ENCODE measurements at regions not wholly inside any gene's neighbourhood (a gene's known extent, or its start where the extent isn't known, plus 50 kb on each side); places are given as distances from the start of the nearest gene placed in this dataset.
A peak's percentile ranks its signal among the peaks of the same experiment; 100 is the strongest.
"Not testable (repeated sequence)": the region's sequence is repeated elsewhere in the genome, so short reads cannot be mapped to it uniquely, and the experiment has no call there.

DNA sequence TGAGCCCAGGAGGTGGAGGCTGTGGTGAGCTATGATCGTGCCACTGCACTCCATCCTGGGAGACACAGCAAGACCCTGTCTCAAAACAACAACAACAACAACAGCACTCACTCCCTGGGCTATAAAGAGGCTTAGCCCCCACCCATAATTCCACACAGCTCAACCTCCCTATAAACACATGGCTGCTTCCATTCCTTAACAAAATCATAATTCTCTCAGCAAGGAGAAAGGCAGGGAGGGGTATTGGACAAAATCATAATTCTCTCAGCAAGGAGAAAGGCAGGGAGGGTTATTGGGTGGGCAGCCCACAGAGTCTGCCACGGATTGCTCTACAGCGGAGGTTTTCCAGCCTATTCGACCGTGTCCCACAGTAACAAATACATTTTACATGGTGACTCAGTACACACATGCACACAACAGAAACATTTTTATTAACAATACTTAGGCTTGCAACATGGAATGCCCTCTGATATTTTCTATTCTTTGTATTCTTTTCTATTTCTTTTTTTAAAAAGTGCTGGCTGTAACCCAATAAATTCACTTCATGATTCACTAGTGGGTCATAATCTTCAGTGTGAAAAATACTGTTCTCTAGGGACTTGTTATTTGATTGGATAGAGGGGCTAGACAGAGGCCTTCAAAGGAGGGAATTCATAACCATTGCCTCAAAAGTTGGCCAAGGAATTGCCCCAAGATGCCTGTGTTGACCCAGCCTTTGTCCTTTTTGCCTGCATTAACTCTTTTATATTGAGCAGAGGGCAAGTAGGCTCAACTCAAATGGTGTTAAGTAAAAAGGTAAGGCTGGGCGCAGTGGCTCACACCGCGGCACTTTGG is 50.6 kb upstream of the ZMYND8 start:
- DNase-seq (ENCODE audit: missing footprints) (no peak), ATAC-seq (no peak)
- intact Hi-C loops (cut with DNase I) = no loop called here

DNA sequence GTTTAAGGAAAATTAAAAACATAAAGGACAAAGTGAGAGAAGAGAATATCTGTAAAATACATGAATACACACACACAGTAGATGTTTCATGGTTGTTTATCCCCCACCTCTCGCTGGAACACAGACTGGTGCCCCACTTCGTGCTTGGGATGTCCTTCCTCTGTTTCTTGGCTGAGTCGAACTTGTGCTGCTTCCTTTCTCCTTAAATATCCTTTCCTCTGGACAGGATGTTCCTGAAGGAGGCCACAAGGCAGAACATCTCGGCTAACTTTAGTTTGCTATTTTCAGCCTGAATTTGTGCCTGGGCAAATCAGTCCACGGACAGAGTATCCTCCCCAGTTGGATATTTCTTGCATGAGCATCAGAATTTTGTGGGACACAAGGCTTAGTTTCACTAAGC is 54.7 kb upstream of the ZMYND8 start:
- DNase-seq (ENCODE audit: missing footprints) = no peak
- intact Hi-C loops (cut with DNase I) = loop anchor here (5.0 kb wide), 1 partner anchor 91 kb away; the partner anchor contains the start of gene NCOA3
- peak; percentile 71 for ATAC-seq

DNA sequence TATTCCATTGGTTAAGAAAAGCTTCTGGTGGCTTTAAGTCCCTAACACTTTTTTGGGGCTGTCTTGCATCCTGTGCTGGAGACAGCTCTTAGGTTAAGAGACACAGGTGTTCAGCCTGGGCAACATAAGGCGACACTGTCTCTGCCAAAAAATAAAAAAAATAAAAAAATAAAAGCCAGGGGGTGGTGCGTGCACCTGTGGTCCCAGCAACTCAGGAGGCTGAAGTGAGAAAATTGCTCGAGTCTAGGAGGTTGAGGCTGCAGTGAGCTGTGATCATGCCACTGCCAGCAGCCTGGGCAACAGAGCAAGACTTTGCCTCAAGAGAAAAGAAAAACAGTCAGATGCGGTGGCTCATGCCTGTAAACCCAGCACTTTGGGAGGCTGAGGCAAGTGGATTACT is 55.6 kb upstream of the ZMYND8 start:
- DNase-seq (ENCODE audit: missing footprints) (no peak), ATAC-seq (no peak)
- intact Hi-C loops (cut with DNase I) = loop anchor here (5.0 kb wide), 1 partner anchor 90 kb away; the partner anchor contains the start of gene NCOA3

DNA sequence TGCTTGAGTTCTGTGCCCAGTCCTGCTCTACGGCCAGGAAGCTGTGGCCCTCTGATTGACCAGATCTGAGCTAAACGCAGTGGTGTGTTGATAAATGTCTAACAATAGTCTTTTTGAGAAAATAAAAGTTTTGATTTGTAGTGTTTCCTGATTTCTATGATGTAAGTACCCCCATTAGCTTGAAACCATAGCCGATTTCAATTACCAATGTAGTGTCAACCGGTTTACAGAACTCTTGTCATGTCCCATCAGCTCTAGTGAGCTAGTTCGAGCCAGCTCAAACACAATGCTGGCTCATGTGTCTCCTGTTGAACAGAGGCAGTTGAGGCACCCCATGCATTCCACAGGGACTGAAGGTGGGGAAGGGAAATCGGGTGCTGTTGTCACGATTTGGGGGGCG is 56.7 kb upstream of the ZMYND8 start:
- intact Hi-C loops (cut with DNase I) = loop anchor here (5.0 kb wide), 1 partner anchor 89 kb away; the partner anchor contains the start of gene NCOA3
- DNase-seq (ENCODE audit: missing footprints) (no peak), ATAC-seq (no peak)

DNA sequence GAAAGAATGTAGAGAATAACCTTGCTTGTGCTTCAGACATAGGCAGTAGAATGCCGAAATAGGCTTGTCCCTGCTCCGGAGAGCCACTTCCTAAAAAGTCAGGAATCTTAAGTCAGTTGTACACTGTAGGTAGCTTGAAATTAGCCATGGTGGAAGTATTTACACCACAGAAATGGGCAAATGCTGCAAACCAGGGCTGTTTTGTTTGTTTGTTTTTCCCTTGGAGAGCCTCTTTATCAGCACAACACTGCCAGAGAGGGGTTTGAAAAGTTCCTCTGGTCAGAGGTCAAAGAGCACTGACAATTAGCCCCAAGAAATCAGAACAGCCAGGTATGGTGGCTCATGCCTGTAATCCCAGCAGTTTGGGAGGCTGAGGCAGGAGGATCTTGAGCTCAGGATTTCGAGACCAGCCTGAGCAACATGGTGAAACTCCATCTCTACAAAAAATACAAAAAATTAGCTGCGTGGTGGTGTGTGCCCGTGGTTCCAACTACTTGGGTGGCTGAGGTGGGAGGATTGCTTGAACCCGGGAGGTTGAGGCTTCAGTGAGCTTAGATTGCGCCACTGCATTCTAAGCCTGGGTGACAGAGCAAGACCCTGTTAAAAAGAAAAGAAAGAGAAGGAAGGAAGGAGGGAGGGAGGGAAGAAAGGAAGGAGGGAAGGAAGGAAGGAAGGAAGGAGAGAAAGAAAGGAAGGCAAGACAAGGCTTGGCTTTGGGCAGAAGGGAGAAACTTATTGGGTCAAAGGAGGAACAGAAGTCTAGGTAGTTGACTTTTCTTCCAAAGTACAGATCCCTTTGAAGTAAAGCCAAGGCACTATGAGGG is 61.0 kb upstream of the ZMYND8 start:
- intact Hi-C loops (cut with DNase I) = no loop called here
- ATAC-seq = no peak
- DNase-seq (ENCODE audit: missing footprints) = no peak

DNA sequence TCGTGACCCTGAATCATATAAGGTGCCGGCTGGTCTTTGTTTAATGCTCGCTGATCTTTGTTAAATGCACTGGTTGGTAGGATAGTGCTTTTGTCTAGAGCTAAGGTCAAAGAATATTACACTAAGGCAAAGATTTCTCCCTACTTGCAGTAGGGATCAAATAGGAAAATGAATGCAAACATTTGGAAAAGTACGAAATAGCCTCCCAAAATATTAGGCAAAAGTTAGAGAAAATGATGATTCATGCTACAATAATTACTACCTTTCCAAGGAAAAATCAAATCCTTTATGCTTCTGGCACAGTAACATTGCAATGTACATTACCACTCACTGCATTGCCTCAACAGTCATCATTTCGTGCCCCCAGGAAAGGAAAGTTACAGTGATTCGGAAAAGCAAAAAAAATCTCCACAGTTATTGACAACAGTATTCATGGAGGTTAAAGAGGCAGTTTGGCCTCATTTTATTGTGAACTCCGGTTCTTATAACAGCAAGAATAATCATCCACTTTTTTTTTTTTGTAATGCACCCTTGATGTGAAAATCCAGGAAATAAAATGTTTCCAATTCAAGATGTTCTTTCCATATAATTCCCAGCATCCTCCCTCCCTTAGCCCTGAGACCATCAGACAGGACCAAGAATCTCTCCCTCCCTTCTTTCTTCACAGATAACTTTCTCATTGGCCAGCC is 61.7 kb upstream of the ZMYND8 start:
- intact Hi-C loops (cut with DNase I) = no loop called here
- DNase-seq (ENCODE audit: missing footprints) = no peak
- ATAC-seq = no peak

DNA sequence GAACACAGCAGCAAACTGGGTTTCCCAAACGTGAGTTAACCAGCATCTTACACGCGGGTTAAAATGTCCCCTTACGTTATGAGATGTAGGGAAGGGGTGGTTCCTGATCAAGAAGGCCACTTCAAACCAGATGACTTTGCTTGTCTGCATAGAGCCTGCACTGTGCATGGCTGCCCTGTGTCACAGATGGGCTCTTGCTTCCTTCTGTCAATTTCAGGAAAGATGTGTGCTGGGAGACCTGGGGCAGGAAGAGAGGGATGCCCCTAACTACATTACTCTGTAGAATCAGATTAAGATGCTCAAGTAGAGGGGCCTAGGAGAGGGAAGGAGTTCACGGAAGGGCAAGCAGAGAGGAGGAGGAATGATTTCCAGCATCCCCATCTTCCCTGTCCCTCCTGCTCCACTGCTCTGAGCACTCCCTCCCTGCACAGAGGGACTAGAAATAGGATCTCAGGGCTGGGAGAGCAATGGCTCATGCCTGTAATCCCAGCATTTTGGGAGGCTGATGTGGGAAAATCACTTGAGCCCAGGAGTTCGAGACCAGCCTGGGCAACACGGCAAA is 63.5 kb upstream of the ZMYND8 start:
- no peak for DNase-seq (ENCODE audit: missing footprints)
- intact Hi-C loops (cut with DNase I) = no loop called here
- ATAC-seq = no peak

DNA sequence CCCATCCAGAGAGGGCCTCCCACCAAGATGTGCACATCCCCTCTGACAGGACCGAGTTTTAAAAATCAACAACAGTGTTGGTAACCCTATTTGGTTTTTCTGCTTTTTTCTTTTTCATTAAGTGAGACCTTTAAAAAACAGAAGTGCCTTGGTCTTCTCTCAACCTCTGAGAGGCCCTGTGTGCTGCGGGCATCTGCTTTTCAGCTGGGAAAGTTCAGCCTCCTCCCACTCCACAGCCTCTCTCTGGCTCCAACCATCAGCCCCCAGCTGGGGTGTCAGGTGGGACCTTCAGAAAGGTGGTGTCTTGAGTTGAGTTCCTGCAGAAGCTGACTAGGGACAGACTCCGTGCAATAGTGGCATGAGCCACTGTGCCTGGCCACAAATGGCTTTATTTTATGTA is 64.6 kb upstream of the ZMYND8 start:
- no peak for ATAC-seq
- intact Hi-C loops (cut with DNase I) = no loop called here
- no peak for DNase-seq (ENCODE audit: missing footprints)

DNA sequence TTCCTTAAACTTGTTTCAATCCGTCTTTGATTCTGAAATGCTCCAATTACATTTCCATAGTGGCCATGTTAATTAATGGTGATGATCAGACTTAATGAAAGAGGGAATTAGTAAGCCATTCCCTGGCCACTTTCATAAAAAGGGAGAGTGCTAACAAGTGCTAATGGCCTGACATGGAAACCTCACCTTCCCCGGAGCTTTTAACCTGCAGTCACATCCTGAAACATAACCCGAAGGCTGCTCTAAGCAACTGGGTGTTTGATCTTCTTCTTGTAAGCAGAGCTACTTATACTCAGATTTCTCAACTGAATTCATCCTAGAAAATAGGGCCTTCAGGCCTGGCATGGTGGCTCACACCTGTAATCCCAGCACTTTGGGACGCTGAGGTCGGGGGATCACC is 67.1 kb upstream of the ZMYND8 start:
- no peak for DNase-seq (ENCODE audit: missing footprints)
- intact Hi-C loops (cut with DNase I) = no loop called here
- ATAC-seq = no peak

DNA sequence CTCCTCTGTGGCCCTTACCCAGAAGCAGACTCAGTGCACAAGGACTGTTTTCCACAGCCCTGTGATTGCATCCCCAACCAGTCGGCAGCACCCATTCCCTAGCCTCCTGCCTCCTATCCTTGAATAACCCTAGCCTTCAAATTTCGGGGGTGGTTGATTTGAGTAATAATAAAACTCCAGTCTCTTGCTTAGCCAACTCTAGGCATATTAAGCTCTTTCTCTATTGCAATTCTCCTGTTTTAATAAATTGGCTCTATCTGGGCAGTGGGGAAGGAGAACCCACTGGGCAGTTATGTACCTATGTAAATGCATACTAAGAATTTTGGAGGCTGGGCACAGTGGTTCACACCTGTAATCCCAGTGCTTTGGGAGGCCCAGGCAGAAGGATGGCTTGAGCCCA is 70.6 kb upstream of the ZMYND8 start:
- intact Hi-C loops (cut with DNase I) = no loop called here
- ATAC-seq = no peak
- DNase-seq (ENCODE audit: missing footprints) = no peak

DNA sequence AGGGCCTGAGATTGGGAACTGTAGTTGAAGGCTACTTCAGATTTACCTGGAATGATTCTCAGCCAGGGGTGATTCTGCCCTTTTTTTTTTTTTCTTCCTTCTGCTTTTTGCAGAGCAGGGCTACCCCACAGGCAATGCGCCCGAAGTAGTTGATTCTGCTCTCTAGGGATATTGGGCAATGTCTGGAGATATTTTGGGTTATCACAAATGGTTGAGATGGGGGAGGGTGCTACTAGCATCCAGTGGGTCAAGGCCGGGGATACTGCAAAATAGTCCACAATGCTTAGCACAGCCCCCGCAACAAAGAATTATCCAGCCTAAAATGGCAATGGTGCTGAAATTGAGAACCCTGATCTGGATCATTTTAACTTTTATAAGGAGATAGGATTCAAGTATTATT is 71.2 kb upstream of the ZMYND8 start:
- ATAC-seq (no peak), DNase-seq (ENCODE audit: missing footprints) (no peak)
- intact Hi-C loops (cut with DNase I) = no loop called here

DNA sequence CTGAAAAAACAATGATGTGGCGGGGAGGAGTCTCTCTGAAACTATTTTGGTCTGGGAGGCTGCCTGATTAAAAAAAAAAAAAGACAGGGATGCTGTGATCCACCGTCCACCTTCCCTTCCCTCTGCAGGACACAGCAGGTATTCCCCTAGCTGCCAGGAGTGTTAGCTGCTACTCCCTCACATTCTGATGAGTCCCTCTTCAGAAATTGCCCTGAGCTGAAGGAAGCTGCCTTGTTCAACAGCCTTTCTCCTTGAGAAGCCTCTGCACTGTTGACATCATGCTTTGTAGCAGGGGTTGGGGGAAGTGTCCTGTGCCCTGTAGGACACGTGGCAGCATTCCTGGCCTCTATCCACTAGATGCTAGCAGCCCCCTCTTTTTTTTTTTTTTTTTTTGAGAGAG is 71.7 kb upstream of the ZMYND8 start:
- no peak for DNase-seq (ENCODE audit: missing footprints)
- intact Hi-C loops (cut with DNase I) = no loop called here
- no peak for ATAC-seq

DNA sequence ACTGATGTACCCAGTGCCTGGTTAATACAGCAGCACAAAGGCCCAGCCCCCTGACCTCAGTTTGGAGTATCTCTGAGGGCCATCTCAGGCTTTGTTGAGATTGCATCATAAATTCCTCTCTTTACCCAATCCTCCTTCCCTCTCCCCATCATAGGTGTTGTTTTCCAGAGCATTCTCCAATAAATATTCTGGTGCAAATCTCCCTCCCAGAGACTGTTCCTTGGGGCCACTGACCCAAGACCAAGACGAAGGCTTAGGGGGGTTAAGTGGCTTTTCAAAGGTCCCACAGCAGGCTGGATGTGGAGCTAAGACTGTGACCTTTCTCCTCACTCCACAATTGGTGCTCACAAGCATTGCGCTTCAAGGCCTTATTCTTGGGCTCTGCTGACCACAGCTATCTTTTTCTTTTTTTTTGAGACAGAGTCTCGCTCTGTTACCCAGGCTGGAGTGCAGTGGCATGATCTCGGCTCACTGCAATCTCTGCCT is 72.4 kb upstream of the ZMYND8 start:
- DNase-seq (ENCODE audit: missing footprints) (no peak), ATAC-seq (no peak)
- intact Hi-C loops (cut with DNase I) = no loop called here

DNA sequence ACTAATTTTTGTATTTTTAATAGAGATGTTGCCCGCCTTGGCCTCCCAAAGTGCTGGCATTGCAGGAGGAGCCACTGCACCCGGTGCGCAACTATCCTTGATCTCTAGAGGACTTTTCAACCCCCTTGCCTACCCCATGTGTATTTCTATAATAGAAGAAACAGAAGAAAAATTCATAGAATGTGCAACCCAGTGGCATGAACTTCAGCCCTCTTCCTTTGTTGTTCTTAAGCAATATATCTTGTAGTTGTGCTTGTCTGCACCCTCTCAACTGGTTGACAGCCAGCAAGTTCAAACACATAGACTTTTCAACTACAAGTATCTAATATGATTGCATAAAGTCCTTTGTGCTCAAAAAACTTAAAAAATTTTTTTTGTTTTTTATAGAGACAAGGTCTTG is 72.3 kb upstream of the NCOA3 start:
- intact Hi-C loops (cut with DNase I) = no loop called here
- no peak for ATAC-seq
- no peak for DNase-seq (ENCODE audit: missing footprints)

DNA sequence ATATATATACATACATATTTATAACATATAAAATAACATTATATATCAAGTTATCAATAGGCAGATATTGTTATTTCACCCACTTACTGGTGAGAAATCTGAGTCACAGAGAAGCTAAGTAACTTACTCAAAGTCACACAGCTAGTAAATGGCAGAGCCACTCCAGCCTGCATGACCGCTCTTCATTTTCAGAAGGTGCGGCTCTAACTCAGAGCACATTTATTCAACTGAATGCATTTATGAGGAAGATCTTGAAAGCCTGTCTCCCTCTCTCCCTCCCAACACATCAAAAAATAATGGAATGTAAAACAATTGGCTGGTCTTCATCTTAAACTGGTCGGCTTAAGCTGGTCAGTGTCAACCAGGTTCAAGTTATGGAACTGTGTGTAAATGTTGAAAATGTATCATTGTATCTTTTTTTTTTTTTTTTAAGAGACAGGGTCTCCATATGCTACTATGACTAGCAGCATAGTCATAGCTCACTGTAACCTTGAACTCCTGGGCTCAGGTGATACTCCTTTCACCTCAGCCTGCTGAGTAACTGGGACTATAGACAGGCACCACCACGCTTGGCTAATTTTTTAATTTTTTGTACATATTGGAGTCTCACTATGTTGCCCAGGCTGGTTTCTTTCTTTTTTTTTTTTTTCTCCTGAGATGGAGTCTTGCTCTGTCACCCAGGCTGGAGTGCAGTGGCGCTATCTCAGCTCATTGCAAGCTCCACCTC is 70.7 kb upstream of the NCOA3 start:
- intact Hi-C loops (cut with DNase I) = no loop called here
- DNase-seq (ENCODE audit: missing footprints) = no peak

DNA sequence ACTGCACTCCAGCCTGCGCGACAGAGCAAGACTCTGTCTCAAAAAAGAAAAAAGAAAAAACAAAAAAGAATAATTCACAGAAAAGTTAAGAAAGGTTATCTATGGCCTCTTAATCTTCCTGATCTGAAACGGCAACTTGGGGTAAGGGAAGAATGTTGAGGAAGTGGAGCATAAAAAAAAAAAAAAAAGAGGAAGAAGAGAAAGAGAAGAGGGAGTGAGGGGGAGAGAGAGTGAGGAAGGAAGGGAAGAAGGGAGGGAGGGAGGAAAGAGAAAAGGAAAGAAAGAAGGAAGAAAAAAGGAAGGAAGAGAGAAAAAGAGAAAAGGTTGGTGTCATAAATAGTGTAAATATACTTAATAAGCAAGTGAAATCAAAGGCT is 68.9 kb upstream of the NCOA3 start:
- no peak for DNase-seq (ENCODE audit: missing footprints)
- intact Hi-C loops (cut with DNase I) = no loop called here
- ATAC-seq = no peak

More for the DNA sequence above, 70.7 kb upstream of the NCOA3 start:
- ATAC-seq = no peak

DNA sequence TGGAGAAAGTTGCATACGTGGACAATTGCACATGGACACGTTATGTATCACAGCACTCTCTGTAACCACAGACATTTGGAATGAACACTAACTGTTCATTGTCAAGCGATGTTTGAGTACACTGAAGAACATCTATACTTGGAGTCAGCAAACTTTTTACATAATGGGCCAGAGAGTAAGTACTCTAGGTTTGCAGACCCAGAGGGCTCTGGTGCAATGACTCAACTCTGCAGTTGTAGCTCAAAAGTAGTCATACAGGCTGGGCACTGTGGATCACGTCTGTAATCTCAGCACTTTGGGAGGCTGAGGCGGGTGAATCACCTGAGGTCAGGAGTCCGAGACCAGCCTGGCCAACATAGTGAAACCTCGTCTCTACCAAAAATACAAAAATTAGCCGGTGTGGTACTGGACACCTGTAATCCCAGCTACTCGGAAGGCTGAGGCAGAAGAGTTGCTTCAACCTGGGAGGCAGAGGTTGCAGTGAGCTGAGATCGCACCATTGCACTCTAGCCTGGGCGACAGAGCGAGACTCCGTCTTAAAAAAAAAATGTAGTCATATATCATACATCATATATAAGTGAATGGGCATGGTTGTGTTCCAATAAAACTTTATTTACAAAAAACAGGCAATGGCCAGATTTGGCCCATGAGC is 67.4 kb upstream of the NCOA3 start:
- ATAC-seq; intact Hi-C loops (cut with DNase I); DNase-seq (ENCODE audit: missing footprints): not testable (repeated sequence)

Measured in Right ventricle myocardium inferior (tissue), 1 donor.